Progenitor cell of endocrine pancreas (in vitro differentiated cells): ENCODE measurements at regions not wholly inside any gene's neighbourhood (a gene's known extent, or its start where the extent isn't known, plus 50 kb on each side); places are given as distances from the start of the nearest gene placed in this dataset.

Source experiments
- DNase-seq: peaks from one replicate; pipeline ENCODE4 v3.0.0; 2021; ENCODE audit warnings: low spot score; ENCODE audit not compliant: unreplicated experiment
- H3K27ac Mint-ChIP-seq: 2 replicates; pipeline ENCODE4 v1.8.0; 2021; ENCODE audit warnings: mild to moderate bottlenecking, moderate library complexity, mixed read lengths
- H3K27me3 Mint-ChIP-seq: 2 replicates; pipeline ENCODE4 v1.8.0; 2021; ENCODE audit warnings: mixed read lengths
- H3K36me3 Mint-ChIP-seq: 2 replicates; pipeline ENCODE4 v1.8.0; 2022; ENCODE audit warnings: mixed read lengths; ENCODE audit not compliant: insufficient read depth
- H3K4me1 Mint-ChIP-seq: 2 replicates; pipeline ENCODE4 v1.8.0; 2021; ENCODE audit warnings: low read depth, mixed read lengths
- H3K4me3 Mint-ChIP-seq: 2 replicates; pipeline ENCODE4 v1.8.0; 2021; ENCODE audit warnings: low read depth, mild to moderate bottlenecking, moderate library complexity, mixed read lengths
- H3K9me3 Mint-ChIP-seq: 2 replicates; pipeline ENCODE4 v1.8.0; 2021; ENCODE audit warnings: low read depth, mixed read lengths
- CTCF ChIP-seq: fragments of 200-600 bp; sonication (generic); IDR thresholded peaks from one replicate; pipeline ENCODE4 v1.5.0; 2021; ENCODE audit warnings: antibody characterized with exemption, mild to moderate bottlenecking; ENCODE audit not compliant: unreplicated experiment

- DNase-seq: no peak
- Mint-ChIP-seq H3K9me3 (no peaks in the 10 kb centered on the region), H3K4me1 (peaks cover 2% of the 10 kb centered on the region), H3K36me3 (no peaks in the 10 kb centered on the region), H3K27ac (no peak overlapping the region), H3K27me3 (no peaks in the 10 kb centered on the region), H3K4me3 (no peak overlapping the region)
- no peak for TF ChIP-seq CTCF
Measured at GRCh38 chr2:59312967-59313940, 1072.1 kb upstream of the FANCL start.

- Mint-ChIP-seq H3K36me3 (no peaks in the 10 kb centered on the region), H3K4me1 (peaks cover 2% of the 10 kb centered on the region), H3K4me3 (no peak overlapping the region), H3K27me3 (no peaks in the 10 kb centered on the region), H3K9me3 (no peaks in the 10 kb centered on the region), H3K27ac (no peak overlapping the region)
- no peak for DNase-seq
- TF ChIP-seq CTCF: no peak
Measured at GRCh38 chr2:59312029-59312428, 1070.9 kb upstream of the FANCL start.

- H3K9me3 Mint-ChIP-seq: no peaks in the 10 kb centered on the region
Measured at GRCh38 chr2:59308108-59308507, 1067.0 kb upstream of the FANCL start.

GRCh38 chr2:59307196-59307595 is 1066.1 kb upstream of the FANCL start:
- no peaks in the 10 kb centered on the region for H3K36me3 Mint-ChIP-seq
- no peak for TF ChIP-seq CTCF
- no peaks in the 10 kb centered on the region for H3K9me3 Mint-ChIP-seq
- DNase-seq: no peak
- no peak overlapping the region for H3K4me3 Mint-ChIP-seq
- H3K27ac Mint-ChIP-seq: no peak overlapping the region
- H3K27me3 Mint-ChIP-seq: no peaks in the 10 kb centered on the region
- no peaks in the 10 kb centered on the region for H3K4me1 Mint-ChIP-seq

More at GRCh38 chr2:59308108-59308507, 1067.0 kb upstream of the FANCL start:
- no peaks in the 10 kb centered on the region for H3K4me1 Mint-ChIP-seq
- no peak for TF ChIP-seq CTCF
- H3K27me3 Mint-ChIP-seq: no peaks in the 10 kb centered on the region
- no peak overlapping the region for H3K4me3 Mint-ChIP-seq
- no peak for DNase-seq
- no peak overlapping the region for H3K27ac Mint-ChIP-seq
- H3K36me3 Mint-ChIP-seq: no peaks in the 10 kb centered on the region

GRCh38 chr2:59303272-59303671 is 1062.1 kb upstream of the FANCL start:
- no peak for DNase-seq
- Mint-ChIP-seq H3K9me3 (no peaks in the 10 kb centered on the region), H3K27ac (no peak overlapping the region), H3K27me3 (no peaks in the 10 kb centered on the region), H3K4me3 (no peak overlapping the region), H3K36me3 (no peaks in the 10 kb centered on the region), H3K4me1 (no peaks in the 10 kb centered on the region)
- no peak for TF ChIP-seq CTCF
